GM23338 (cell line): ENCODE measurements at regions not wholly inside any gene's neighbourhood (a gene's known extent, or its start where the extent isn't known, plus 50 kb on each side); places are given as distances from the start of the nearest gene placed in this dataset.

Source experiments
- EZH2 ChIP-seq: fragments of 200-600 bp; sonication (generic); IDR thresholded peaks from one replicate; pipeline ENCODE4 v1.8.0; 2017; ENCODE audit warnings: antibody characterized with exemption, mild to moderate bottlenecking, low read depth; ENCODE audit not compliant: unreplicated experiment
- EZH2phosphoT487 ChIP-seq: fragments of 200-600 bp; sonication (generic); IDR thresholded peaks from one replicate; pipeline ENCODE4 v1.8.1; 2018; ENCODE audit warnings: antibody characterized with exemption; ENCODE audit not compliant: unreplicated experiment
- POLR2AphosphoS5 ChIP-seq: IDR thresholded peaks from 2 replicates; pipeline ENCODE4 v1.6.1; 2016; ENCODE audit warnings: antibody characterized with exemption, low read depth
- TF ChIP-seq, protein P1 (sequence below), 2 experiments: fragments of 200-600 bp in 1 of 2; sonication (generic) in 1 of 2; conservative IDR thresholded peaks; 2 replicates each; pipeline versions ENCODE4 v1.5.1 to v1.6.1; 2016 to 2017; ENCODE audit warnings: antibody characterized with exemption in 2 of 2, low read depth in 2 of 2, mild to moderate bottlenecking in 2 of 2, moderate library complexity in 1 of 2

DNA sequence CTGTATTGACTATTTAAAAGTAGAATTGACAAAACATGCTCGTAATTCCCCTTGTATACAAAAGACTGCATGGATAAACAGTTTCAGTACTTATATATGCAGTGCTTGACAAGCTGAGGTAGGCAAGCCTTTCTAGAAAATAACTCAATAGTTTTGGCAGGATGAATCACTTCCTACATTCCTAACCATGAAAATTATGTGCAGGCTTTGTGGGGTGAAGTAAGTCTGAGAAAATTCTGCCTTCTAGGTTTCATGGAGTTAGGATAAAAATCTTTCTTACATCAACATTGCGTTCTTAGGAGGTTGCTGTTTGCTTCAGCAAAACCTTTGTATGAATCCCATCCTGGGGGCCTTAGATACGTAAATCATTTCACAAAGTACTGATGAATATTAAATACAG, 801.4 kb upstream of the EYS start:
- TF ChIP-seq POLR2AphosphoS5 = no peak
- TF ChIP-seq, protein P1, sequence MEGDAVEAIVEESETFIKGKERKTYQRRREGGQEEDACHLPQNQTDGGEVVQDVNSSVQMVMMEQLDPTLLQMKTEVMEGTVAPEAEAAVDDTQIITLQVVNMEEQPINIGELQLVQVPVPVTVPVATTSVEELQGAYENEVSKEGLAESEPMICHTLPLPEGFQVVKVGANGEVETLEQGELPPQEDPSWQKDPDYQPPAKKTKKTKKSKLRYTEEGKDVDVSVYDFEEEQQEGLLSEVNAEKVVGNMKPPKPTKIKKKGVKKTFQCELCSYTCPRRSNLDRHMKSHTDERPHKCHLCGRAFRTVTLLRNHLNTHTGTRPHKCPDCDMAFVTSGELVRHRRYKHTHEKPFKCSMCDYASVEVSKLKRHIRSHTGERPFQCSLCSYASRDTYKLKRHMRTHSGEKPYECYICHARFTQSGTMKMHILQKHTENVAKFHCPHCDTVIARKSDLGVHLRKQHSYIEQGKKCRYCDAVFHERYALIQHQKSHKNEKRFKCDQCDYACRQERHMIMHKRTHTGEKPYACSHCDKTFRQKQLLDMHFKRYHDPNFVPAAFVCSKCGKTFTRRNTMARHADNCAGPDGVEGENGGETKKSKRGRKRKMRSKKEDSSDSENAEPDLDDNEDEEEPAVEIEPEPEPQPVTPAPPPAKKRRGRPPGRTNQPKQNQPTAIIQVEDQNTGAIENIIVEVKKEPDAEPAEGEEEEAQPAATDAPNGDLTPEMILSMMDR (conservative IDR thresholded peaks at IDR 0.05; ENCODE audit: low read depth in 2 of 2) = no peak
- no peak for TF ChIP-seq EZH2
- TF ChIP-seq EZH2phosphoT487 = no peak
